Endodermal cell (in vitro differentiated cells): ENCODE measurements at regions not wholly inside any gene's neighbourhood (a gene's known extent, or its start where the extent isn't known, plus 50 kb on each side); places are given as distances from the start of the nearest gene placed in this dataset.

Source experiments
- DNase-seq: peaks from one replicate; pipeline ENCODE4 v3.0.0-alpha.2; 2017
- H3K27ac ChIP-seq: 2 replicates; pipeline ENCODE4 v1.5.1; 2013; ENCODE audit warnings: mild to moderate bottlenecking, low read depth, low read length, moderate library complexity
- H3K27me3 ChIP-seq: 2 replicates; pipeline ENCODE4 v1.6.1; 2013; ENCODE audit warnings: mild to moderate bottlenecking, low read length, moderate library complexity; ENCODE audit not compliant: insufficient read depth, control insufficient read depth, poor library complexity, severe bottlenecking
- H3K36me3 ChIP-seq: 2 replicates; pipeline ENCODE4 v1.7.0; 2013; ENCODE audit warnings: mild to moderate bottlenecking, low read length, moderate library complexity; ENCODE audit not compliant: control insufficient read depth, insufficient read depth
- H3K4me1 ChIP-seq: one replicate; pipeline ENCODE4 v1.7.0; 2013; ENCODE audit warnings: low read length; ENCODE audit not compliant: control insufficient read depth, insufficient read depth
- H3K4me3 ChIP-seq: 2 replicates; pipeline ENCODE4 v1.5.1; 2013; ENCODE audit warnings: mild to moderate bottlenecking, low read length, moderate library complexity
- H3K9ac ChIP-seq: 2 replicates; pipeline ENCODE4 v1.6.1; 2013; ENCODE audit warnings: mild to moderate bottlenecking, low read length, moderate library complexity; ENCODE audit not compliant: poor library complexity, severe bottlenecking; ENCODE audit errors: extremely low read depth
- H3K9me3 ChIP-seq: 2 replicates; pipeline ENCODE4 v1.6.1; 2013; ENCODE audit warnings: mild to moderate bottlenecking, low read length, moderate library complexity; ENCODE audit not compliant: control insufficient read depth
- H3K27ac Mint-ChIP-seq: 2 replicates; pipeline ENCODE4 v1.8.0; 2020; ENCODE audit warnings: mixed read lengths
- H3K27me3 Mint-ChIP-seq: 2 replicates; pipeline ENCODE4 v1.8.0; 2021; ENCODE audit warnings: mild to moderate bottlenecking, mixed read lengths; ENCODE audit not compliant: insufficient read depth
- H3K36me3 Mint-ChIP-seq: 2 replicates; pipeline ENCODE4 v1.8.0; 2020; ENCODE audit warnings: low read depth, mixed read lengths
- H3K4me1 Mint-ChIP-seq: 2 replicates; pipeline ENCODE4 v1.8.0; 2020; ENCODE audit warnings: mixed read lengths
- H3K4me3 Mint-ChIP-seq: 2 replicates; pipeline ENCODE4 v1.8.0; 2020; ENCODE audit warnings: mild to moderate bottlenecking, moderate library complexity, mixed read lengths
- H3K9me3 Mint-ChIP-seq: 2 replicates; pipeline ENCODE4 v1.8.0; 2020; ENCODE audit warnings: mild to moderate bottlenecking, mixed read lengths
- CTCF ChIP-seq: fragments of 200-600 bp; sonication (generic); conservative IDR thresholded peaks from 2 replicates; pipeline ENCODE4 v1.5.0; 2021; ENCODE audit warnings: antibody characterized with exemption, mild to moderate bottlenecking
- WGBS, 2 experiments: methylation state at CpG; one replicate each; pipeline versions ENCODE4 v1.1.5 to v1.1.7; 2013; ENCODE audit warnings: missing lambda C conversion rate in 2 of 2, mixed read lengths in 1 of 2; ENCODE audit not compliant: insufficient coverage in 1 of 2, insufficient read length in 1 of 2; 5-methylcytosine and 5-hydroxymethylcytosine counted together

- H3K9me3 Mint-ChIP-seq, result peaks cover 2% of the 10 kb centered on the region
- Histone ChIP-seq H3K4me1 (no peaks in the 10 kb centered on the region), H3K9me3 (peaks cover 4% of the 10 kb centered on the region), H3K4me3 (no peak overlapping the region), H3K9ac (no peak overlapping the region), H3K27ac (no peak overlapping the region), H3K27me3 (peaks cover 6% of the 10 kb centered on the region), H3K36me3 (no peaks in the 10 kb centered on the region)
- no peak for TF ChIP-seq CTCF
- no peaks in the 10 kb centered on the region for H3K36me3 Mint-ChIP-seq
- H3K27me3 Mint-ChIP-seq, result peaks cover 42% of the 10 kb centered on the region
- no peak overlapping the region for H3K27ac Mint-ChIP-seq
- no peaks in the 10 kb centered on the region for H3K4me1 Mint-ChIP-seq
- no peak overlapping the region for H3K4me3 Mint-ChIP-seq
- WGBS, 2 experiments, result 88 to 89% methylated on average over 5 to 6 of the region's 6 CpGs
- no peak for DNase-seq
These were observed 83.0 kb downstream of the TMEM174 start for GRCh38 chr5:73256012-73256411.

- peaks cover 47% of the 10 kb centered on the region for H3K27me3 Mint-ChIP-seq
These were observed 81.6 kb downstream of the TMEM174 start for GRCh38 chr5:73254642-73255041.

GRCh38 chr5:73253047-73253660 lies 80.2 kb downstream of the TMEM174 start:
- H3K9me3 Mint-ChIP-seq, result peaks cover 2% of the 10 kb centered on the region
- Histone ChIP-seq H3K4me1 (no peaks in the 10 kb centered on the region), H3K36me3 (no peaks in the 10 kb centered on the region), H3K27ac (no peak overlapping the region), H3K4me3 (no peak overlapping the region), H3K27me3 (no peaks in the 10 kb centered on the region), H3K9me3 (peaks cover 4% of the 10 kb centered on the region), H3K9ac (no peak overlapping the region)
- peaks cover 52% of the 10 kb centered on the region for H3K27me3 Mint-ChIP-seq
- H3K4me1 Mint-ChIP-seq, result peaks cover 5% of the 10 kb centered on the region
- DNase-seq, result no peak
- H3K36me3 Mint-ChIP-seq, result no peaks in the 10 kb centered on the region
- H3K27ac Mint-ChIP-seq, result no peak overlapping the region
- TF ChIP-seq CTCF, result no peak
- H3K4me3 Mint-ChIP-seq, result no peak overlapping the region
- WGBS, 2 experiments, result 95 to 100% methylated on average over 2 to 3 of the region's 3 CpGs

More at GRCh38 chr5:73254642-73255041, 81.6 kb downstream of the TMEM174 start:
- H3K4me1 Mint-ChIP-seq, result peaks cover 5% of the 10 kb centered on the region
- Histone ChIP-seq H3K36me3 (no peaks in the 10 kb centered on the region), H3K27me3 (no peaks in the 10 kb centered on the region), H3K9ac (no peak overlapping the region), H3K4me1 (no peaks in the 10 kb centered on the region), H3K27ac (no peak overlapping the region), H3K9me3 (peaks cover 4% of the 10 kb centered on the region), H3K4me3 (no peak overlapping the region)
- no peak overlapping the region for H3K4me3 Mint-ChIP-seq
- H3K9me3 Mint-ChIP-seq, result peaks cover 2% of the 10 kb centered on the region
- no peak overlapping the region for H3K27ac Mint-ChIP-seq
- no peaks in the 10 kb centered on the region for H3K36me3 Mint-ChIP-seq
- DNase-seq, result no peak
- WGBS, 2 experiments, result 78 to 93% methylated on average over 2 to 3 of the region's 3 CpGs
- no peak for TF ChIP-seq CTCF
